ENCODE measurements at regions not wholly inside any gene's neighbourhood (a gene's known extent, or its start where the extent isn't known, plus 50 kb on each side); places are given as distances from the start of the nearest gene placed in this dataset.

- no peaks in the 10 kb centered on the region for H3K36me3 ChIP-seq (ENCODE audit: control insufficient read depth in 2 of 2, insufficient read depth in 1 of 2, low read length in 2 of 2)
- ChIA-PET CTCF (no interaction called here), POLR2A (no interaction called here)
- H3K4me1 ChIP-seq (ENCODE audit: control insufficient read depth, insufficient read depth, low read length): no peaks in the 10 kb centered on the region
- H3K4me3 ChIP-seq (ENCODE audit: low read depth, low read length): no peak overlapping the region
- no peak overlapping the region for H3K27ac ChIP-seq (ENCODE audit: extremely low read depth, low read depth, low read length)
- H3K9me3 ChIP-seq (ENCODE audit: control insufficient read depth, insufficient read depth, low read depth, low read length): no peaks in the 10 kb centered on the region
- TF ChIP-seq ZNF677 (tag by site-specific recombination; IDR thresholded peaks at IDR 0.05): no peak
- TF ChIP-seq ZNF311 (tag by site-specific recombination; IDR thresholded peaks at IDR 0.05; ENCODE audit: borderline replicate concordance): no peak
- TF ChIP-seq ZNF792 (tag by site-specific recombination; IDR thresholded peaks at IDR 0.05): no peak
Observed at GRCh38 chr16:5578980-5579379, 481.4 kb upstream of the EEF2KMT start.

GRCh38 chr16:5577463-5577862, 479.9 kb upstream of the EEF2KMT start:
- Histone ChIP-seq H3K9me3 (ENCODE audit: control insufficient read depth, insufficient read depth, low read depth, low read length) (no peaks in the 10 kb centered on the region), H3K36me3 (ENCODE audit: control insufficient read depth in 2 of 2, insufficient read depth in 1 of 2, low read length in 2 of 2) (no peaks in the 10 kb centered on the region), H3K4me3 (ENCODE audit: low read depth, low read length) (no peak overlapping the region), H3K27ac (ENCODE audit: extremely low read depth, low read depth, low read length) (no peak overlapping the region), H3K4me1 (ENCODE audit: control insufficient read depth, insufficient read depth, low read length) (no peaks in the 10 kb centered on the region)
- TF ChIP-seq ZNF266 (tag by site-specific recombination; IDR thresholded peaks at IDR 0.05; ENCODE audit: low read depth) (no peak), ZNF146 (tag by site-specific recombination; IDR thresholded peaks at IDR 0.05) (no peak)
- TF ChIP-seq, protein P1, sequence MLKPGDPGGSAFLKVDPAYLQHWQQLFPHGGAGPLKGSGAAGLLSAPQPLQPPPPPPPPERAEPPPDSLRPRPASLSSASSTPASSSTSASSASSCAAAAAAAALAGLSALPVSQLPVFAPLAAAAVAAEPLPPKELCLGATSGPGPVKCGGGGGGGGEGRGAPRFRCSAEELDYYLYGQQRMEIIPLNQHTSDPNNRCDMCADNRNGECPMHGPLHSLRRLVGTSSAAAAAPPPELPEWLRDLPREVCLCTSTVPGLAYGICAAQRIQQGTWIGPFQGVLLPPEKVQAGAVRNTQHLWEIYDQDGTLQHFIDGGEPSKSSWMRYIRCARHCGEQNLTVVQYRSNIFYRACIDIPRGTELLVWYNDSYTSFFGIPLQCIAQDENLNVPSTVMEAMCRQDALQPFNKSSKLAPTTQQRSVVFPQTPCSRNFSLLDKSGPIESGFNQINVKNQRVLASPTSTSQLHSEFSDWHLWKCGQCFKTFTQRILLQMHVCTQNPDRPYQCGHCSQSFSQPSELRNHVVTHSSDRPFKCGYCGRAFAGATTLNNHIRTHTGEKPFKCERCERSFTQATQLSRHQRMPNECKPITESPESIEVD (tag by site-specific recombination; IDR thresholded peaks at IDR 0.05): no peak
- TF ChIP-seq, protein P2, sequence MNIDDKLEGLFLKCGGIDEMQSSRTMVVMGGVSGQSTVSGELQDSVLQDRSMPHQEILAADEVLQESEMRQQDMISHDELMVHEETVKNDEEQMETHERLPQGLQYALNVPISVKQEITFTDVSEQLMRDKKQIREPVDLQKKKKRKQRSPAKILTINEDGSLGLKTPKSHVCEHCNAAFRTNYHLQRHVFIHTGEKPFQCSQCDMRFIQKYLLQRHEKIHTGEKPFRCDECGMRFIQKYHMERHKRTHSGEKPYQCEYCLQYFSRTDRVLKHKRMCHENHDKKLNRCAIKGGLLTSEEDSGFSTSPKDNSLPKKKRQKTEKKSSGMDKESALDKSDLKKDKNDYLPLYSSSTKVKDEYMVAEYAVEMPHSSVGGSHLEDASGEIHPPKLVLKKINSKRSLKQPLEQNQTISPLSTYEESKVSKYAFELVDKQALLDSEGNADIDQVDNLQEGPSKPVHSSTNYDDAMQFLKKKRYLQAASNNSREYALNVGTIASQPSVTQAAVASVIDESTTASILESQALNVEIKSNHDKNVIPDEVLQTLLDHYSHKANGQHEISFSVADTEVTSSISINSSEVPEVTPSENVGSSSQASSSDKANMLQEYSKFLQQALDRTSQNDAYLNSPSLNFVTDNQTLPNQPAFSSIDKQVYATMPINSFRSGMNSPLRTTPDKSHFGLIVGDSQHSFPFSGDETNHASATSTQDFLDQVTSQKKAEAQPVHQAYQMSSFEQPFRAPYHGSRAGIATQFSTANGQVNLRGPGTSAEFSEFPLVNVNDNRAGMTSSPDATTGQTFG (tag by site-specific recombination; IDR thresholded peaks at IDR 0.05; ENCODE audit: borderline replicate concordance): no peak
- TF ChIP-seq, protein P3, sequence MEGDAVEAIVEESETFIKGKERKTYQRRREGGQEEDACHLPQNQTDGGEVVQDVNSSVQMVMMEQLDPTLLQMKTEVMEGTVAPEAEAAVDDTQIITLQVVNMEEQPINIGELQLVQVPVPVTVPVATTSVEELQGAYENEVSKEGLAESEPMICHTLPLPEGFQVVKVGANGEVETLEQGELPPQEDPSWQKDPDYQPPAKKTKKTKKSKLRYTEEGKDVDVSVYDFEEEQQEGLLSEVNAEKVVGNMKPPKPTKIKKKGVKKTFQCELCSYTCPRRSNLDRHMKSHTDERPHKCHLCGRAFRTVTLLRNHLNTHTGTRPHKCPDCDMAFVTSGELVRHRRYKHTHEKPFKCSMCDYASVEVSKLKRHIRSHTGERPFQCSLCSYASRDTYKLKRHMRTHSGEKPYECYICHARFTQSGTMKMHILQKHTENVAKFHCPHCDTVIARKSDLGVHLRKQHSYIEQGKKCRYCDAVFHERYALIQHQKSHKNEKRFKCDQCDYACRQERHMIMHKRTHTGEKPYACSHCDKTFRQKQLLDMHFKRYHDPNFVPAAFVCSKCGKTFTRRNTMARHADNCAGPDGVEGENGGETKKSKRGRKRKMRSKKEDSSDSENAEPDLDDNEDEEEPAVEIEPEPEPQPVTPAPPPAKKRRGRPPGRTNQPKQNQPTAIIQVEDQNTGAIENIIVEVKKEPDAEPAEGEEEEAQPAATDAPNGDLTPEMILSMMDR (tag by site-specific recombination; IDR thresholded peaks at IDR 0.05): no peak
- CTCF ChIA-PET: interaction anchor here (0.6 kb wide), 1 partner anchor 1162 kb away, joined by 4 read pairs; no protein-coding TSS in a partner anchor
- POLR2A ChIA-PET: no interaction called here

- H3K4me1 ChIP-seq (ENCODE audit: control insufficient read depth, insufficient read depth, low read length): no peaks in the 10 kb centered on the region
- no peaks in the 10 kb centered on the region for H3K9me3 ChIP-seq (ENCODE audit: control insufficient read depth, insufficient read depth, low read depth, low read length)
- POLR2A ChIA-PET: no interaction called here
- no peak for TF ChIP-seq ZNF530 (tag by site-specific recombination; IDR thresholded peaks at IDR 0.05; ENCODE audit: low read depth)
- no peak for TF ChIP-seq ELK4 (IDR thresholded peaks at IDR 0.05; ENCODE audit: borderline replicate concordance, low read depth, low read length)
- no peak for TF ChIP-seq ZNF221 (tag by site-specific recombination; IDR thresholded peaks at IDR 0.05; ENCODE audit: borderline replicate concordance)
- no peak for TF ChIP-seq ZNF555 (tag by site-specific recombination; conservative IDR thresholded peaks at IDR 0.05)
- no peak for TF ChIP-seq ZNF23 (tag by site-specific recombination; IDR thresholded peaks at IDR 0.05; ENCODE audit: borderline replicate concordance)
- TF ChIP-seq ZNF175 (tag by site-specific recombination; IDR thresholded peaks at IDR 0.05): no peak
- TF ChIP-seq ZNF114 (tag by site-specific recombination; IDR thresholded peaks at IDR 0.05): no peak
- TF ChIP-seq ZNF830 (tag by site-specific recombination; IDR thresholded peaks at IDR 0.05; ENCODE audit: low read depth): no peak
- TF ChIP-seq ZNF624 (tag by site-specific recombination; IDR thresholded peaks at IDR 0.05): no peak
- TF ChIP-seq ZNF274 (IDR thresholded peaks at IDR 0.05; ENCODE audit: low read length): no peak
- TF ChIP-seq ZNF274 (tag by site-specific recombination; IDR thresholded peaks at IDR 0.05; ENCODE audit: borderline replicate concordance): no peak
- TF ChIP-seq ZNF837 (tag by site-specific recombination; IDR thresholded peaks at IDR 0.05): no peak
- TF ChIP-seq ZNF549 (tag by site-specific recombination; IDR thresholded peaks at IDR 0.05): no peak
- TF ChIP-seq ZNF677 (tag by site-specific recombination; IDR thresholded peaks at IDR 0.05): no peak
- no peak for TF ChIP-seq AEBP2 (tag by site-specific recombination; IDR thresholded peaks at IDR 0.05; ENCODE audit: borderline replicate concordance)
- no peak for TF ChIP-seq ZNF302 (tag by site-specific recombination; IDR thresholded peaks at IDR 0.05; ENCODE audit: low read depth)
Observed at GRCh38 chr16:5575646-5576245, 478.2 kb upstream of the EEF2KMT start.

More at GRCh38 chr16:5575646-5576245, 478.2 kb upstream of the EEF2KMT start:
- CTCF ChIA-PET: no interaction called here
- Histone ChIP-seq H3K27ac (ENCODE audit: extremely low read depth, low read depth, low read length) (no peak overlapping the region), H3K4me3 (ENCODE audit: low read depth, low read length) (no peak overlapping the region), H3K36me3 (ENCODE audit: control insufficient read depth in 2 of 2, insufficient read depth in 1 of 2, low read length in 2 of 2) (no peaks in the 10 kb centered on the region)

All from HEK293 (cell line).